HCT116 (cell line): ENCODE measurements at regions not wholly inside any gene's neighbourhood (a gene's known extent, or its start where the extent isn't known, plus 50 kb on each side); places are given as distances from the start of the nearest gene placed in this dataset.

Source experiments
- ATAC-seq: fragments of 200-7000 bp; cut with Tn5 transposase; 2 replicates; pipeline ENCODE4 v1.9.1; 2020; ENCODE audit warnings: mild to moderate bottlenecking, moderate library complexity
- BruUV-seq: library from RNA; stranded (reverse); fragments of 400-500 nt; replicated peaks from 2 replicates; lab custom pipeline; 2021; lab: Mats Ljungman, UMichigan
- CTCF ChIA-PET: fragments of 300-600 bp; sonication (Branson Sonifier 250); formaldehyde crosslinking; loops from one replicate; lab custom pipeline; 2021; ENCODE audit warnings: antibody characterized with exemption; lab: Charles Lee
- POLR2A ChIA-PET: fragments of 300-600, 350-600 bp; sonication (Branson Sonifier 250); formaldehyde crosslinking; loops from one replicate; lab custom pipeline; 2021; ENCODE audit warnings: antibody characterized with exemption; lab: Charles Lee
- RAD21 ChIA-PET, 2 experiments: fragments of 300-600 bp; sonication (Branson Sonifier 250); formaldehyde crosslinking; loops; one replicate each; lab custom pipeline; 2023; ENCODE audit warnings: low total read pairs in 2 of 2; ENCODE audit not compliant: uncharacterized antibody in 2 of 2, unreplicated experiment in 2 of 2, low non-redundant PET in 1 of 2; lab: Charles Lee
- DNase-seq: peaks from one replicate; pipeline ENCODE4 v3.0.0-alpha.2; 2010; ENCODE audit warnings: low read depth, low spot score
- H2AFZ ChIP-seq: fragments of 200-600 bp; shearing (Covaris generic), sonication (generic); 2 replicates; pipeline ENCODE4 v1.6.1; 2017; ENCODE audit warnings: low read depth, mixed run types, mixed read lengths, antibody characterized with exemption, low read length; ENCODE audit not compliant: poor library complexity, severe bottlenecking
- H3K27ac ChIP-seq: 2 replicates; pipeline ENCODE4 v1.5.1; 2012; ENCODE audit warnings: low read depth, low read length
- H3K27me3 ChIP-seq: fragments of 200-600 bp; sonication (generic); 2 replicates; pipeline ENCODE4 v1.6.1; 2016; ENCODE audit warnings: mixed run types, low read length, mixed read lengths; ENCODE audit not compliant: insufficient read depth
- H3K36me3 ChIP-seq, 2 experiments: fragments of 200-500 bp in 1 of 2; fragments of 200-600 bp in 1 of 2; sonication (Bioruptor generic) in 1 of 2; sonication (generic) in 1 of 2; 2 replicates each; pipeline versions ENCODE4 v1.5.1 to v1.6.1; 2014 to 2016; ENCODE audit warnings: low read length in 2 of 2, inconsistent platforms in 1 of 2, mixed read lengths in 1 of 2, mixed run types in 1 of 2; ENCODE audit not compliant: insufficient read depth in 2 of 2, control insufficient read depth in 1 of 2
- H3K4me1 ChIP-seq, 2 experiments: fragments of 200-600 bp in 1 of 2; sonication (generic) in 1 of 2; 2 replicates each; pipeline versions ENCODE4 v1.5.1 to v1.6.1; 2012 to 2017; ENCODE audit warnings: low read length in 2 of 2, inconsistent platforms in 1 of 2, mild to moderate bottlenecking in 1 of 2, mixed read lengths in 1 of 2, mixed run types in 1 of 2, moderate library complexity in 1 of 2; ENCODE audit not compliant: insufficient read depth in 2 of 2, control insufficient read depth in 1 of 2
- H3K4me2 ChIP-seq: fragments of 200-600 bp; sonication (generic); 2 replicates; pipeline ENCODE4 v1.6.1; 2017; ENCODE audit warnings: mixed run types, low read length, mixed read lengths
- H3K4me3 ChIP-seq, 2 experiments: fragments of 200-600 bp in 1 of 2; sonication (generic) in 1 of 2; replicated peaks in 1 of 2; 2 replicates each; pipeline ENCODE4 v1.5.1; 2011 to 2016; ENCODE audit warnings: low read length in 2 of 2, control low read depth in 1 of 2, low read depth in 1 of 2, mild to moderate bottlenecking in 1 of 2, mixed read lengths in 1 of 2, mixed run types in 1 of 2
- H3K79me2 ChIP-seq: fragments of 200-600 bp; sonication (generic); 2 replicates; pipeline ENCODE4 v1.6.1; 2017; ENCODE audit warnings: mild to moderate bottlenecking, mixed run types, low read length, moderate library complexity, mixed read lengths; ENCODE audit not compliant: insufficient read depth
- H3K9ac ChIP-seq: fragments of 200-600 bp; sonication (generic); 2 replicates; pipeline ENCODE4 v1.6.1; 2016; ENCODE audit warnings: low read length, mixed read lengths
- H3K9me2 ChIP-seq: fragments of 200-600 bp; sonication (generic), shearing (Covaris generic); 2 replicates; pipeline ENCODE4 v1.6.1; 2017; ENCODE audit warnings: mixed run types, mild to moderate bottlenecking, moderate library complexity; ENCODE audit not compliant: insufficient read depth
- H3K9me3 ChIP-seq, 2 experiments: fragments of 200-500 bp in 1 of 2; fragments of 200-600 bp in 1 of 2; sonication (Bioruptor generic) in 1 of 2; sonication (generic) in 1 of 2; 2 replicates each; pipeline ENCODE4 v1.6.1; 2014 to 2017; ENCODE audit warnings: low read length in 2 of 2, mixed read lengths in 2 of 2, inconsistent platforms in 1 of 2, low read depth in 1 of 2, mild to moderate bottlenecking in 1 of 2, mixed run types in 1 of 2, moderate library complexity in 1 of 2; ENCODE audit not compliant: control insufficient read depth in 1 of 2, insufficient read depth in 1 of 2
- H4K20me1 ChIP-seq: fragments of 200-600 bp; sonication (generic), shearing (Covaris generic); 2 replicates; pipeline ENCODE4 v1.6.1; 2017; ENCODE audit warnings: mixed run types, mild to moderate bottlenecking, moderate library complexity; ENCODE audit not compliant: insufficient read depth
- CBX3 ChIP-seq: IDR thresholded peaks from 2 replicates; pipeline ENCODE4 v1.6.1; 2012; ENCODE audit warnings: low read depth
- CEBPB ChIP-seq: IDR thresholded peaks from 2 replicates; pipeline ENCODE4 v1.6.1; 2012; ENCODE audit warnings: low read depth
- EGR1 ChIP-seq: IDR thresholded peaks from 2 replicates; pipeline ENCODE4 v1.6.1; 2012; ENCODE audit warnings: low read depth
- EZH2 ChIP-seq: fragments of 200-600 bp; sonication (generic); IDR thresholded peaks from 2 replicates; pipeline ENCODE4 v1.6.1; 2017; ENCODE audit warnings: antibody characterized with exemption, mixed run types
- EZH2phosphoT487 ChIP-seq: fragments of 200-600 bp; IDR thresholded peaks from 2 replicates; pipeline ENCODE4 v1.6.1; 2018; ENCODE audit warnings: antibody characterized with exemption, borderline replicate concordance
- POLR2AphosphoS5 ChIP-seq: IDR thresholded peaks from 2 replicates; pipeline ENCODE4 v1.6.1; 2011; ENCODE audit warnings: mild to moderate bottlenecking, low read depth, low read length, moderate library complexity
- SIN3A ChIP-seq: IDR thresholded peaks from 2 replicates; pipeline ENCODE4 v1.6.1; 2012; ENCODE audit warnings: low read depth
- SRF ChIP-seq: IDR thresholded peaks from 2 replicates; pipeline ENCODE4 v1.6.1; 2012; ENCODE audit warnings: low read depth
- YY1 ChIP-seq: IDR thresholded peaks from 2 replicates; pipeline ENCODE4 v1.6.1; 2011; ENCODE audit warnings: low read length, low read depth, moderate library complexity, mild to moderate bottlenecking; ENCODE audit not compliant: insufficient replicate concordance; ENCODE audit errors: extremely low read depth
- ZBTB33 ChIP-seq: IDR thresholded peaks from 2 replicates; pipeline ENCODE4 v1.6.1; 2011; ENCODE audit warnings: mild to moderate bottlenecking, low read length, moderate library complexity; ENCODE audit not compliant: insufficient replicate concordance; ENCODE audit errors: extremely low read depth
- ZNF274 ChIP-seq: fragments of 200-500 bp; sonication (Bioruptor generic); IDR thresholded peaks from 2 replicates; pipeline ENCODE4 v1.6.1; 2014; ENCODE audit warnings: mild to moderate bottlenecking, low read depth, low read length, inconsistent platforms
- intact Hi-C: fragments of 100-400 bp; cut with micrococcal nuclease; formaldehyde crosslinking; loops from 2 replicates; pipeline ENCODE4 v1.10.0; 2022
- TF ChIP-seq, protein P1 (sequence below), 3 experiments: fragments of 200-600 bp in 1 of 3; sonication (generic) in 1 of 3; IDR thresholded peaks in 2 of 3; conservative IDR thresholded peaks in 1 of 3; 2 replicates each; pipeline ENCODE4 v1.5.1; 2012 to 2017; ENCODE audit warnings: low read depth in 2 of 3, low read length in 2 of 3, antibody characterized with exemption in 1 of 3, borderline replicate concordance in 1 of 3, control low read depth in 1 of 3, mild to moderate bottlenecking in 1 of 3, mixed read lengths in 1 of 3, mixed run types in 1 of 3, moderate library complexity in 1 of 3; ENCODE audit not compliant: insufficient read depth in 1 of 3
- TF ChIP-seq, protein P2 (sequence below): IDR thresholded peaks from 2 replicates; pipeline ENCODE4 v1.6.1; 2012

DNA sequence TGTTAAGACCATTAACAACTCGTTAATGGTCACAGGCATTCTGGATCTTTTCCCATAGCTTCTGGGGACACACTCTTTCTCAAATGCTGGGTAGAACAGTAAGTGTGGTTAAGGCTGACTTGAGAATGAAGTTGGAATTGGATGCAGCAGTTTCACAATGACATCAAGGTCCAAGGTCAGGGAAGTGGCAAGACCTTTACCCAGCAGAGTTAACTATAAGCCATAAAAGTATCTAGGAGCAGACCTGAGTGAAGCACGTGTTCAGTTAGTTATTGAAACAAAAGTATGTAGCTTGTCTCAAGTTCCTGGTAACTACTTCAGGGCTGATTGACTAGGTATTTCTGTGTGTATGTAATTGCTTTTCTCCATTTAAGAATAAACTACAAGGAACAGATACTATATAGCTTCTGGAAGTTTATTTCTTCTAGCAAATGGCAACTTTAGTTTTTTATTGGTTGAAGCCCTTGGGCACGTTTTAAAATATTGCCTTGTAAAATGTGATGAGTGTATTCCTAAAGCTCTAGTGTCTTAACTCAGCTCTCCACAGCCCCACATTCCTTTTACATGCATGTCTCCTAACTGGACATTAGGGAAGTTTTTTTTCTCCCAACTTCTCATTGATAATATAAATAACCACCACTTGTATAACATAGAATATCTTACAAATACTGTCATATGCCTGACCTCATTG lies 479.0 kb upstream of the CITED2 start:
- DNase-seq (no peak), ATAC-seq (no peak)
- no TSS peak for BruUV-seq
- no peak overlapping the region for H3K4me3 ChIP-seq
- intact Hi-C loops: no loop called here
- no peaks in the 10 kb centered on the region for H3K9me2 ChIP-seq
- H3K79me2 ChIP-seq: no peaks in the 10 kb centered on the region
- H3K27ac ChIP-seq: no peak overlapping the region
- no peaks in the 10 kb centered on the region for H4K20me1 ChIP-seq
- H3K27me3 ChIP-seq: no peaks in the 10 kb centered on the region
- no peak overlapping the region for H3K9ac ChIP-seq
- POLR2A ChIA-PET: no interaction called here
- no peaks in the 10 kb centered on the region for H3K9me3 ChIP-seq
- H3K36me3 ChIP-seq: no peaks in the 10 kb centered on the region
- RAD21 ChIA-PET: interaction anchor here in 1 of 2 experiments (0.5 kb wide), 1 partner anchor 1738 kb away, joined by 3 read pairs; no protein-coding TSS in a partner anchor
- no peak overlapping the region for H3K4me2 ChIP-seq
- H3K4me1 ChIP-seq: no peaks in the 10 kb centered on the region
- CTCF ChIA-PET: no interaction called here
- no peak overlapping the region for H2AFZ ChIP-seq
- TF ChIP-seq POLR2AphosphoS5 (no peak), CBX3 (no peak), SIN3A (no peak), SRF (no peak), YY1 (no peak), EZH2phosphoT487 (no peak), ZBTB33 (no peak), EGR1 (no peak), CEBPB (no peak), EZH2 (no peak), ZNF274 (no peak)
- TF ChIP-seq, protein P1, sequence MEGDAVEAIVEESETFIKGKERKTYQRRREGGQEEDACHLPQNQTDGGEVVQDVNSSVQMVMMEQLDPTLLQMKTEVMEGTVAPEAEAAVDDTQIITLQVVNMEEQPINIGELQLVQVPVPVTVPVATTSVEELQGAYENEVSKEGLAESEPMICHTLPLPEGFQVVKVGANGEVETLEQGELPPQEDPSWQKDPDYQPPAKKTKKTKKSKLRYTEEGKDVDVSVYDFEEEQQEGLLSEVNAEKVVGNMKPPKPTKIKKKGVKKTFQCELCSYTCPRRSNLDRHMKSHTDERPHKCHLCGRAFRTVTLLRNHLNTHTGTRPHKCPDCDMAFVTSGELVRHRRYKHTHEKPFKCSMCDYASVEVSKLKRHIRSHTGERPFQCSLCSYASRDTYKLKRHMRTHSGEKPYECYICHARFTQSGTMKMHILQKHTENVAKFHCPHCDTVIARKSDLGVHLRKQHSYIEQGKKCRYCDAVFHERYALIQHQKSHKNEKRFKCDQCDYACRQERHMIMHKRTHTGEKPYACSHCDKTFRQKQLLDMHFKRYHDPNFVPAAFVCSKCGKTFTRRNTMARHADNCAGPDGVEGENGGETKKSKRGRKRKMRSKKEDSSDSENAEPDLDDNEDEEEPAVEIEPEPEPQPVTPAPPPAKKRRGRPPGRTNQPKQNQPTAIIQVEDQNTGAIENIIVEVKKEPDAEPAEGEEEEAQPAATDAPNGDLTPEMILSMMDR (IDR thresholded peaks at IDR 0.05 in 2 of 3, conservative IDR thresholded peaks at IDR 0.05 in 1 of 3; ENCODE audit: borderline replicate concordance in 1 of 3, insufficient read depth in 1 of 3, low read depth in 2 of 3, low read length in 2 of 3): no peak
- TF ChIP-seq, protein P2, sequence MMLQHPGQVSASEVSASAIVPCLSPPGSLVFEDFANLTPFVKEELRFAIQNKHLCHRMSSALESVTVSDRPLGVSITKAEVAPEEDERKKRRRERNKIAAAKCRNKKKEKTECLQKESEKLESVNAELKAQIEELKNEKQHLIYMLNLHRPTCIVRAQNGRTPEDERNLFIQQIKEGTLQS: no peak
